ENCODE measurements at regions not wholly inside any gene's neighbourhood (a gene's known extent, or its start where the extent isn't known, plus 50 kb on each side); places are given as distances from the start of the nearest gene placed in this dataset.

GRCh38 chr11:134760299-134760698 lies 348.3 kb upstream of the B3GAT1 start:
- TF ChIP-seq CTCF (IDR thresholded peaks at IDR 0.05) (no peak), POLR2A (IDR thresholded peaks at IDR 0.05) (no peak), EP300 (IDR thresholded peaks at IDR 0.05) (no peak)
